Right lung (tissue), 2 donors: ENCODE measurements at regions not wholly inside any gene's neighbourhood (a gene's known extent, or its start where the extent isn't known, plus 50 kb on each side); places are given as distances from the start of the nearest gene placed in this dataset.
"Not testable (repeated sequence)": the region's sequence is repeated elsewhere in the genome, so short reads cannot be mapped to it uniquely, and the experiment has no call there.

ENCODE experiments used
- DNase-seq, 2 donors: peaks; one replicate each; pipeline ENCODE4 v3.0.0-alpha.2; 2013

DNA sequence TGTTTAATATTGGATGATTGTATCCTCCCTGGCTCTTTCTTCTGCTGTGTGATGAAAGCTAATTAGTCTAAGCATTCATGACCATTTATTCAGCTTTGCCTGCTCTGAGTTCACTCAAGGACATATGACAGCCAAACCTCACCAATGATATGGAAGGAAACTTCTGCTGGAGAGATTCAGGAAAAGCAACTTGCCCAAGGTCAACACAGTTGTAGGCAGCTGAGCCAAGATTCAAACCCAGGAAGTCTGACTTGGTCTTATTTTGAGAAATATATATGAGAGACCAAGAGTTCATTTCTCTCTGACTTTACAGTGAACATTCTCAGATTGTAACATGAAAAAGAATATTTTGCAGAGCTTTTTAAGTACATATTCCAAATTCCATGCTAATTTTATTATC lies 1588.5 kb upstream of the PIK3C3 start:
- no peak for DNase-seq

- DNase-seq, result no peak
Measured at GRCh38 chr18:40365526-40365925, 1589.5 kb upstream of the PIK3C3 start.

- DNase-seq, result no peak
Measured at GRCh38 chr18:40360558-40360957, 1594.5 kb upstream of the PIK3C3 start.

DNA sequence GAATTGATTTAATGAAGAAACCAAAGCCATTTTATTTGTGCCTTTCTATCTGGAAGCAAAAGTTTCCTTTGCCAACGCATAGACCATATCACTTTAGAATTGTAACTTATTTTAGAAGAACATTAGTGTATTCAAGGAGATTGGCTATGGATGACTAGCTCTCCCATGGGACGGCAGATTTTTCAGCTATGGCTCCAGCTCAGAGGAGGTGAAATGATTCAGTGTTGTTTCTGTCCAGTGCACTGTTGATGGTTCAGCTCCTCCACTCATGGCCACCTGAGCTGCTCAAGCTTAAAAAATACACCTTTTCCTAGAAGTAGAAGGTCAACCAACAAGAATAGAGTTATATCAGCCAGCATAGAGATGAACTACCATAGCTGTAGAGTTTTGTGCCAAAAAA lies 1597.5 kb upstream of the PIK3C3 start:
- DNase-seq, result no peak

- DNase-seq, result no peak
Measured at GRCh38 chr18:40356168-40356567, 1598.9 kb upstream of the PIK3C3 start.

GRCh38 chr18:40355726-40356125 lies 1599.3 kb upstream of the PIK3C3 start:
- no peak for DNase-seq

DNA sequence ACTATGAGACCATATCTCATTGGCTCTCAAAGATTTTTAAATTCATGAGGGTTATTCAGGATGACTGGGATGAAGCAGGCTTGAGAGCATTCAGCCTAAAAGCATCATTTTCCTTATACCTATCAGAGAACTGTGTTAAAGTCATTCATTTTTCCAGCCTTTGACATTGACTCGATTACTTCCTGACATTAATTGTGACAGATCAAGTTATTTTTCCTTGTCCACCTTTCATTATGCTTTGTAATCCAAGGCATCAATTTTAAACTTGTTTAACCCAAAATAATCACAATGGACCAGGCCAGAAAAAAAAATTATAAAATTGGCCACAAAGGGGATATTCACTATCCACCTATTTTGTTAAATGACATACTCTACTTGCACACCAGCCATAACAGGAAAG lies 1606.8 kb upstream of the PIK3C3 start:
- DNase-seq, result no peak

DNA sequence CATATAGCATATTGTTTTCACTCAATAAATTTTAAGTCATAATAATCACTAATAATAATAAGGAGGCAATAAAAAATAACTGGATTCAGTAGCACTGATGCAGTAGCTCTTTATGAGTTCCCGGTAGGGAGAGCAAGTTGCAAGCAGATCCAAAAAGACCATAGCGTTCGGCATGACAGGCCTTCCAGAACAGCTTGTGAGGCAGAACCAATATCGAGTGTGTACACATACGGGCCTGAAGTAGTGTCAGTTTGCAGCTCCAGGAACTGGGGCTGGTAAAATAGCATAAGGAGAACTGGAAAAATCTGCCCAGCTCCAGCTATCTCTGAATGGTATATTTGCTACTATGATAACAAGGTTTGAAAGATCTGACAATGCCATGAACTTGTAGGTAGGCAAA lies 1607.8 kb upstream of the PIK3C3 start:
- no peak for DNase-seq

- no peak for DNase-seq
Measured at GRCh38 chr18:40346146-40346545, 1608.9 kb upstream of the PIK3C3 start.

- DNase-seq, result no peak
Measured at GRCh38 chr18:40341701-40342100, 1613.3 kb upstream of the PIK3C3 start.

DNA sequence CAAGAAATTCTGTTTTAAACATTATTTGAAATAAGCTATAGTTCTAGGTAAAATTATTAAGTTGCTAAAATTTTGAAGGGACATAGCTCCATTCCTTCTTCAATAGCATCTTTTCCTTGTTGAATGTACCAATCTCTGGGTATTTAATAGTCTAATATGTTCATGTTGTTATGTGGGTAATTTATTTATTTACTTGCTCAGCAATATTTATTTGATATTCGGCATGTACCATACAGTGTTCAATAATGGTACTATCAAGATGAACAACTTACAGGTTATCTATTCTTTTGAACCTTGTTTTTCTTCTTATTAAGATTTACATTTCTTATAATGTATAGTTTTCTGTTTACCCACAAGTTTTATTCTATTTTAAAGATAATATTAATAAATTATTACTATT lies 1616.8 kb upstream of the PIK3C3 start:
- DNase-seq, result no peak

GRCh38 chr18:40326985-40327384 lies 1628.0 kb upstream of the PIK3C3 start:
- no peak for DNase-seq

DNA sequence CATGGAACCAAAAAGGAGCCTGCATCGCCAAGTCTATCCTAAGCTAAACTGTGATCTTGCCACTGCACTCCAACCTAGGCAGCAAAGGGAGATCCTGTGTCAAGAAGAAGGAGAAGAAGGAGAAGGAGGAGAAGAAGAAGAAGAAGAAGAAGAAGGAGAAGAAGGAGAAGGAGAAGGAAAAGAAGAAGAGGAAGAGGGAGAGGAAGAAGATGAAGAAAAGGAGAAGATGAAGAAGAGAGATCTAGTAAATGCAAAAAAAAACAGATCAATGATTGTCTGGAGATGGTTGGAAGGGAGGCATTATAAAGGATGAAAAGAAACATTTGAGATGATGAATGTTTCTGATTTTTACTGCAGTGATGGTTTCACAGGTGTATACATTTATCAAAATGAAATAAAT lies 1629.0 kb upstream of the PIK3C3 start:
- no peak for DNase-seq

DNA sequence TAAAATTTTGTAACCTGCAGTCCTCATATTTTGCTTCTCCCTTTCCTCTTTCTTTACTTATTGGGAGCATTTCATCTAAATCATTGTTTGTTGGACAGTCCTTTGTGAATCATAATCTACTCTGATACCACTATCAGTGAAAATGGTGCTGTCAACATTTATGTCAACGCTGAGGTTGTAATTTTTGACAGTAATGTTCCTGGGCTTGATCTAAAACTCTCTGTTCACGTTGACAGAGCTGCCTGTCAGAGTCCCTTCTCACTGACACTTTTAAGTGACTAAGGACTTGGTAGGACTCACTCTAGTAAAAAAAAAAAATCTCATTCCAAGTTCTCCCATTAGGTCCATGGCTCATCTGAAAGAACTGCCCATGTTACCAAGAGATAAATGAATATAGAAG lies 1640.8 kb upstream of the PIK3C3 start:
- DNase-seq, result no peak

GRCh38 chr18:40313030-40313642 lies 1641.9 kb upstream of the PIK3C3 start:
- no peak for DNase-seq

DNA sequence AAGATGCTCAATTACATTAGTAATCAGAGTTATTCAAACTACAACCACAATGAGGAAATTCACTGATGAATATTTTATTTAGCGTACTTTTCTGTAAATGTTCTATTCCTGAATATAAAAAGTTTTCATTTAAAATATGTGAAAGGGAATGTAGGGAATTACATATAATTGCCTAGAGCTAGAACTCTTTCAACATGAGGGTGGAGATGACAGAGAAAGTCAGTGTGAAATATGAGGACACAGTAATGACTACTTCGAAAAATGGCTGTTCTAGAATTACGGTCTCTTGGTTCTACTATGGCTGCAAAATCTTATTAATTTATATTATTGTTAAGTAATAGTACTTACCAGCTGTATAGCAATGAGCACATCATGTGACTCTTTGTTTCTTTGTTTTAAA lies 1647.4 kb upstream of the PIK3C3 start:
- DNase-seq, result no peak

DNA sequence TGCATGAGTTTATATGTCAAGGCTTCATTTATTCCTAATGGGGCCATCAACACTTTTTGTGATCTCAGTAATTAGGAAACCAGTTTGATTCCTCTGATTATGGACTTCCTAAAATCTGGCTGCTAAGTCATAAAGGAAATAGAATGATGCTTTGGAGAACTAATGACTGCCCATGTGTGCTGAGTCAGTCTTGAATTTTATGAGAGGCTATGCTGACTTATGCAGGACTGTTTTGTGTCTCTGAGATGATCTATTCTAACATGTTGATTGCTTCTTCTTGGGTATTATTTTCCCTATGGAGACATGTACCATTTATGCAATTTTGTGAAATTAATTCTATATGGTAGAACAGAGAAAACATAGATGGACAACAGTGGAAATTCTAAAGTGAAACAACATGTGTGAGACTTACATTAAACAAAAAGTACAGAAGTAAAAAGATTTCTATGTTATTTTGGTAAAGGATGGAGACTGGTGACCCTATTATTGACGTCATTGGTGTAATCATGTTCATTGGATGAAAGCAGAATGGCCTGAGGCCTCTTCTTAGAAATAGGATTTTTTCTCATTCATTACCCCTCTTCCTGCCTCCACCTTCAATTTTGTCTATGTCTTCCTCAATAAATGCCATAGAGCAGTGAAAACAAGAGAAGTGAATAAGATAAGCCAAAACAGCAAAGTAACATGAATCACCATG lies 1658.2 kb upstream of the PIK3C3 start:
- no peak for DNase-seq

GRCh38 chr18:40292985-40293710 lies 1661.9 kb upstream of the PIK3C3 start:
- peak; percentile 9 to 19 for DNase-seq

DNA sequence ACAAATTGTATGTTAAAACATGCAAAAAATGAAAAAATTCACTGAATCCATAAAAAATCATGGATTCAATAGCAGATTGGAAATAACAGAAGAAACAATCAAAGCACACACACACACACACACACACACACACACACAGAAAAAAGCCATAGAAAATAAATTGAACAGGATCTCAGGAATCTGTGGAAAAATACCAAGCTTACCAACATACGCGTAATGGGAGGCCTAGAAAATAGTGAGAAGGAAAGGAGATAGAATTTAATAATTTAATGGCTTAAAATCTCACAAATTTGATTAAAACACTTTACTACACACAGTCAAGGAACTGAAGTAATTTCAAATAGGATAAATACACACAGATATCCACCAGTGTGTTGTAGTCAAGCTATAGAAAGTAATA lies 1671.5 kb upstream of the PIK3C3 start:
- DNase-seq, result no peak

DNA sequence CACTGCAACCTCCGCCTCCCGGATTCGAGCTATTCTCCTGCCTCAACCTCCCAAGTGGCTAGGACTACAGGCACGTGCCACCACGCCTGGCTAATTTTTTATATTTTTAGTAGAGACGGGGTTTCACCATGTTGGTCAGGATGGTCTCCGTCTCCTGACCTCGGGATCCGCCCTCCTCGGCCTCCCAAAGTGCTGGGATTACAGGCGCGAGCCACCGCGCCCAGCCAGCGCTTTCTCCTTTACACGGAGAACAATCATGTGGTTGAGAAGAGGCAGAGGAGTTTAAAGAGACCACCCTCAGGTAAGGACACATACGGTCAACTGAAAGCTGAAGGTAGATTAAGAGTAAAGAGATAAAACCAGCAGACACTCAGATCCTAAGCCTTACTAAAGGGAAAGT lies 1673.7 kb upstream of the PIK3C3 start:
- not testable (repeated sequence) for DNase-seq

DNA sequence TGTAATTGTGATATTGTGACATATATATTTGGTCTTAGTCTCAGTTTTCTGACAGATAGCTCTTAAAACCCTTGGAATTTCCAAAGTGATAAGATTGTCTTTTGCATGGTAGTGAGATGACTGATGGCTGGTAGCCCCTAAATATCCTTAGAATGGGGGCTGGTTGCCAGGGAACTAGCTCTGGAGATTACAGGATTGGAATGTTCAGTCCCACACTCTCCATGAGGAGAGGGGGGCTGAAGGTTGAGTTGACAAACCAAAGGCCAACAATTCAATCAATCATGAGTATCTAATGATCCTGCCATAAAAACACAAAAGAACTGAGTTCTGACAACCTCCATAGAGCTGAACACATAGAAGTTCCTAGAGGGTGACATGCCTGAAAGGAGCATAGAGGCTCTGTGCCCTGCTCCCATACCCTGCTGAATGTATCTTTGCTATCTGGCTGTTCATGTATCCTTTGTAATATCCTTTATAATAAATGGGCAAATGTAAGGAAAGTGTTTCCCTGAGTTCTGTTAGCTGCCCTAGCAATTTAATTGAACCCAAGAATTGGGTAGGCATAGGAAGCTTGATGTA lies 1680.3 kb upstream of the PIK3C3 start:
- DNase-seq, result no peak

GRCh38 chr18:40272630-40273231 lies 1682.3 kb upstream of the PIK3C3 start:
- no peak for DNase-seq
